Adrenal gland (tissue), 5 donors: ENCODE measurements at regions not wholly inside any gene's neighbourhood (a gene's known extent, or its start where the extent isn't known, plus 50 kb on each side); places are given as distances from the start of the nearest gene placed in this dataset.

Experiments used
- CTCF ChIP-seq, 6 experiments: fragments of 450-650 bp in 4 of 6; fragments of 200-600 bp in 2 of 6; sonication (generic) in 1 of 6; IDR thresholded peaks; 1 replicate in 5 of 6; 2 replicates in 1 of 6; pipeline versions ENCODE4 v1.5.1 to v1.8.0; 2016 to 2021; ENCODE audit warnings: antibody characterized with exemption in 6 of 6, mild to moderate bottlenecking in 2 of 6, moderate library complexity in 1 of 6
- POLR2A ChIP-seq, 2 donors: fragments of 450-650 bp; IDR thresholded peaks; one replicate each; pipeline ENCODE4 v1.6.1; 2017; ENCODE audit warnings: antibody characterized with exemption in 2 of 2, mild to moderate bottlenecking in 2 of 2, moderate library complexity in 1 of 2
- donor health status: DM: no; HTN: no; CAD: no.

GRCh38 chr20:40805592-40805991 is 116.6 kb upstream of the MAFB start:
- no peak for TF ChIP-seq CTCF (IDR thresholded peaks at IDR 0.05)
- no peak for TF ChIP-seq POLR2A (IDR thresholded peaks at IDR 0.05)
